ENCODE measurements at regions not wholly inside any gene's neighbourhood (a gene's known extent, or its start where the extent isn't known, plus 50 kb on each side); places are given as distances from the start of the nearest gene placed in this dataset.

DNA sequence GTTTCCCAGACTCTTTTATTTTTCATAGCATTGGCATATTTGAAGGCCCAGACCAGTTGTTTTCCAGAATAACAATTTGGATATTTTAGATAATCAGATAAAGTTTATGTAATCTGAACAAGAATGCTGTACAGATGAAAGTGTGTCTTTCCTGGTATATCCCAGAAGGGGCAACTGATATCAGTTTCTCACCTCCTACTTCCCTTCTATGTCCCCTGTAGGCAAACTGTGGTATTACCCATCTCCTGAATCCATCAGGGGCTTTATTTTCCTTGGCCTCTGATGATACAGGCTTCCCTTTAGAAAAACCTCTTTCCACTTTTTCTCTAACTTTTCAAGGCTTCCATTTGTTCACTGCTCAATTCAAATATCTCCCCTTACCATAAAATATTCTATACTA, 87.5 kb upstream of the RGS1 start:
- intact Hi-C loops (cut with DNase I), result no loop called here

DNA sequence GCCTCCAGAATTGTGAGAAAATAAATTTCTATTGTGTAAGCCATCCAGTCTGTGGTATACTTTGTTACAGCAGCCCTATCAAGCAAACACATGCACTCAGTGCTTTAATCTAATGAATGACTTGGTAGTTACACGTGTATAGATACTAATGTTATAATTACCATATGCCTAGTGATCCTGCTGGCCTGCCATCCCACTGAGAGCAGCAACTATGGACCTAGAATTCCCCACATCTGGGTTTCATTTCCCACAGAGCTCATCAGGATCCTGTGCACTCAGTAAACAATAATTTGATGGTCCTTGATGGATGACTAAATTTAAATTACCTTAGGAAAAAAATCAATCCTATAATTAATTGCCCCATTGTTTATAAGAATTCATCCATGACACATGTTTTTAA, 86.5 kb upstream of the RGS1 start:
- WGBS, result 9% methylated on average over 1 of the region's 1 CpG
- TF ChIP-seq POLR2A (IDR thresholded peaks at IDR 0.05; ENCODE audit: low read depth), result no peak
- no peak for TF ChIP-seq POLR2AphosphoS5 (IDR thresholded peaks at IDR 0.05)
- TF ChIP-seq, protein P1, sequence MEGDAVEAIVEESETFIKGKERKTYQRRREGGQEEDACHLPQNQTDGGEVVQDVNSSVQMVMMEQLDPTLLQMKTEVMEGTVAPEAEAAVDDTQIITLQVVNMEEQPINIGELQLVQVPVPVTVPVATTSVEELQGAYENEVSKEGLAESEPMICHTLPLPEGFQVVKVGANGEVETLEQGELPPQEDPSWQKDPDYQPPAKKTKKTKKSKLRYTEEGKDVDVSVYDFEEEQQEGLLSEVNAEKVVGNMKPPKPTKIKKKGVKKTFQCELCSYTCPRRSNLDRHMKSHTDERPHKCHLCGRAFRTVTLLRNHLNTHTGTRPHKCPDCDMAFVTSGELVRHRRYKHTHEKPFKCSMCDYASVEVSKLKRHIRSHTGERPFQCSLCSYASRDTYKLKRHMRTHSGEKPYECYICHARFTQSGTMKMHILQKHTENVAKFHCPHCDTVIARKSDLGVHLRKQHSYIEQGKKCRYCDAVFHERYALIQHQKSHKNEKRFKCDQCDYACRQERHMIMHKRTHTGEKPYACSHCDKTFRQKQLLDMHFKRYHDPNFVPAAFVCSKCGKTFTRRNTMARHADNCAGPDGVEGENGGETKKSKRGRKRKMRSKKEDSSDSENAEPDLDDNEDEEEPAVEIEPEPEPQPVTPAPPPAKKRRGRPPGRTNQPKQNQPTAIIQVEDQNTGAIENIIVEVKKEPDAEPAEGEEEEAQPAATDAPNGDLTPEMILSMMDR (IDR thresholded peaks at IDR 0.05), result no peak
- TF ChIP-seq EP300 (IDR thresholded peaks at IDR 0.05), result no peak
- intact Hi-C loops (cut with DNase I), result no loop called here

More for the DNA sequence above, 87.5 kb upstream of the RGS1 start:
- Histone ChIP-seq H3K4me3 (no peak overlapping the region), H3K4me1 (peaks cover 8 to 66% (median 58%) of the 10 kb centered on the region in 4 donors), H3K36me3 (no peaks in the 10 kb centered on the region), H3K9me3 (no peaks in the 10 kb centered on the region), H3K27ac (replicated peaks in 1 of 4) (peak overlapping the region; percentile 85 to 88 (median 86)), H3K27me3 (no peaks in the 10 kb centered on the region)
- TF ChIP-seq POLR2A (IDR thresholded peaks at IDR 0.05; ENCODE audit: low read depth), result no peak
- TF ChIP-seq, protein P1 (IDR thresholded peaks at IDR 0.05), result peak in 2 of 3 experiments; percentile 10 to 34
- TF ChIP-seq POLR2AphosphoS5 (IDR thresholded peaks at IDR 0.05), result no peak
- no peak for TF ChIP-seq EP300 (IDR thresholded peaks at IDR 0.05)
- DNase-seq (ENCODE audit: extremely low spot score), result no peak

GRCh38 chr1:192489748-192490147, 85.8 kb upstream of the RGS1 start:
- Histone ChIP-seq H3K9me3 (no peaks in the 10 kb centered on the region), H3K4me1 (peaks cover 8 to 66% (median 58%) of the 10 kb centered on the region in 4 donors), H3K27ac (replicated peaks in 1 of 4) (peak overlapping the region; percentile 85 to 88 (median 86)), H3K4me3 (peak overlapping the region; percentile 24 to 43 (median 29)), H3K27me3 (no peaks in the 10 kb centered on the region), H3K36me3 (no peaks in the 10 kb centered on the region)
- 23% methylated on average over 2 of the region's 2 CpGs for WGBS
- intact Hi-C loops (cut with DNase I), result loop anchor here (5.0 kb wide), 1 partner anchor 98 kb away; no protein-coding TSS in a partner anchor
- peak; percentile 87 to 91 for TF ChIP-seq POLR2AphosphoS5 (IDR thresholded peaks at IDR 0.05)
- TF ChIP-seq, protein P1 (IDR thresholded peaks at IDR 0.05), result no peak
- DNase-seq (ENCODE audit: extremely low spot score), result no peak

More for the DNA sequence above, 86.5 kb upstream of the RGS1 start:
- Histone ChIP-seq H3K27ac (replicated peaks in 1 of 4) (peak overlapping the region; percentile 85 to 88 (median 86)), H3K4me1 (peaks cover 8 to 66% (median 58%) of the 10 kb centered on the region in 4 donors), H3K36me3 (no peaks in the 10 kb centered on the region), H3K27me3 (no peaks in the 10 kb centered on the region), H3K4me3 (peak overlapping the region; percentile 24 to 43 (median 29)), H3K9me3 (no peaks in the 10 kb centered on the region)
- no peak for DNase-seq (ENCODE audit: extremely low spot score)

GRCh38 chr1:192491804-192492554, 83.6 kb upstream of the RGS1 start:
- peaks cover 0 to 73% (median 65%) of the 10 kb centered on the region in 4 donors for H3K4me1 ChIP-seq
- H3K4me3 ChIP-seq, result no peak overlapping the region
- H3K36me3 ChIP-seq, result no peaks in the 10 kb centered on the region
- H3K9me3 ChIP-seq, result no peaks in the 10 kb centered on the region
- intact Hi-C loops (cut with DNase I), result loop anchor here (5.0 kb wide), 1 partner anchor 95 kb away; no protein-coding TSS in a partner anchor
- no peak for TF ChIP-seq POLR2A (IDR thresholded peaks at IDR 0.05; ENCODE audit: low read depth)
- TF ChIP-seq, protein P1 (IDR thresholded peaks at IDR 0.05), result peak in 2 of 3 experiments; percentile 19 to 24
- peak overlapping the region; percentile 85 to 88 (median 86) for H3K27ac ChIP-seq (replicated peaks in 1 of 4)
- WGBS, result 90% methylated on average over 2 of the region's 2 CpGs
- no peaks in the 10 kb centered on the region for H3K27me3 ChIP-seq
- DNase-seq (ENCODE audit: extremely low spot score), result no peak
